HG02973 (cell line): ENCODE measurements at regions not wholly inside any gene's neighbourhood (a gene's known extent, or its start where the extent isn't known, plus 50 kb on each side); places are given as distances from the start of the nearest gene placed in this dataset.

Experiments
- ATAC-seq: cut with Tn5 transposase; IDR thresholded peaks from one replicate; pipeline ENCODE4 v1.9.1; 2021; ENCODE audit warnings: moderate library complexity; ENCODE audit not compliant: unreplicated experiment

GRCh38 chr3:159853506-159853864 lies 135.2 kb upstream of the IL12A start:
- no peak for ATAC-seq

GRCh38 chr3:159854500-159855124 lies 134.0 kb upstream of the IL12A start:
- no peak for ATAC-seq

GRCh38 chr3:159855599-159856346 lies 132.9 kb upstream of the IL12A start:
- no peak for ATAC-seq

DNA sequence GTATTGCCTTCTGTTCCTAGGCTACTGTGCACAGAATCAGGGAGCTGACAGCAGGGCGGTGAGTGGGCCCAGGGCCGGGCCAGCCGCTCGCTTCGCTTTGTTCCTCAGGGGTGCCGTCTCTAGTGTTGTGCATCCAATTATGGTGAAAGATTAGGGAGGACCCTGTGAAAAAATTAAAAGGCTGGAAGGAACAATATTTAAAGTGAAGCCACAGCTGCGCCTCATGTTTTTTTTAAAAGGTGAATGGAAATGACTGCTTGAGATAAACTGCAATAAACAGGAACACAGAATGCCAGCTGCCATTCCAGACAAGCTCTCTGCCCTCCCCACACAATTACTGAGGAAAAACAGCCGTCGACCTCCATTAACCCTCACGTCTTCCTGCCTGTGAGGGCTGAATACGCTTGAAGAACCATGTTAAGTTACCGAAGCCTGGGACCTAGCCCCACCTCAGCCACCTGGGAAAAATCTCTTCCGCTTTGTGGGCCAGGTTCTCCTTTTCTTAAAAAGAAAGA lies 132.0 kb upstream of the IL12A start:
- ATAC-seq = no peak

DNA sequence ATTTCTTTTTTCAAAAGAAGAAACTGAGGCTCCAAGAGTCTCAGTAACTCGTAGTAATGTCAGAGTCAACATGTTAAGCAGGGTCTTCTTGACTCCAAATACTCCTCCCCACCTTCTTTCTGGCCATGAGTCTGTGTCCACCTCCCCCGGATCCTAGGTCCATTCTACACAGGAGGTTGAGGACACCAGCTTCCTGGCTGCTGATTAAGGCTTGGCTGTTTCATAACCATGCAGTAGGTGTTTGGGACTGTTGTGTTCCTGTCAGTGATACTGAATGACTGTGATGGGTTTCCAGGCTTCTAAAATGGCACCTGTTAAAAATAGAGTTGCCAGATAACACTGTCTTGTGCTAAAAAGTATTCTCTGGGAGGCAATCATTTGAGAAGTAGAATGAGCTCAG lies 130.8 kb upstream of the IL12A start:
- ATAC-seq = no peak

- ATAC-seq = no peak
These were observed 130.0 kb upstream of the IL12A start for GRCh38 chr3:159858650-159859049.

- no peak for ATAC-seq
These were observed 129.2 kb upstream of the IL12A start for GRCh38 chr3:159859424-159859823.

- no peak for ATAC-seq
These were observed 128.8 kb upstream of the IL12A start for GRCh38 chr3:159859836-159860235.

- no peak for ATAC-seq
These were observed 128.1 kb upstream of the IL12A start for GRCh38 chr3:159860269-159861116.

DNA sequence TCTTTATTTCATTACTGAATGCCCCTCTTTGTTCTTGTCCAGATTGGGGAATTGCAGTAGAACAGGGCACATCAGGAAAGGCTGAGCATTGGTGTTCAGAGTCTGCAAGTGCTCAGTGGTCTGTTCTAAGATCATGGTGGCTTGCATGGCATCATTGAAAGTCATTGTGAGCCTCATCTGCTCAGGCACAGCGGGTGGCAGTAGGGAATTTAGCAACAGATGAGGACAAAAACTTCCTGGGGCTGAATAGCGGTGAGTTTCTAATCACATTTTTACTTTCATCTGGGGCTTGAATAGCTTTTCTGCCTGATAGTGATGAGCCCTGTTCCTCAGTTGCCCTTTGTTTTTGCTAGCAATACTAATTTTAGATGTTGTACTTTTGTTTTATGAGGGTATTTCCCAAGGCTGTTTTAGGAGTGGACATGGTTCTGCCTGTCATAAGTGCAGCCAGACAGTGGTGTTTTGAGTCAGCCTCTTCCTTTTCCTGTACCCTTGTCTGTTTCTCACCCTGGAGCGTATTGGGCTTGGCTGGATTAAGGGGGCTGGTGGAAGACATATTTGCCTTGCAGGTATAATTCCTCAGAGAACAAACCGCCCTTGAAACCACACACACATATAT lies 127.2 kb upstream of the IL12A start:
- peak; percentile 76 for ATAC-seq

DNA sequence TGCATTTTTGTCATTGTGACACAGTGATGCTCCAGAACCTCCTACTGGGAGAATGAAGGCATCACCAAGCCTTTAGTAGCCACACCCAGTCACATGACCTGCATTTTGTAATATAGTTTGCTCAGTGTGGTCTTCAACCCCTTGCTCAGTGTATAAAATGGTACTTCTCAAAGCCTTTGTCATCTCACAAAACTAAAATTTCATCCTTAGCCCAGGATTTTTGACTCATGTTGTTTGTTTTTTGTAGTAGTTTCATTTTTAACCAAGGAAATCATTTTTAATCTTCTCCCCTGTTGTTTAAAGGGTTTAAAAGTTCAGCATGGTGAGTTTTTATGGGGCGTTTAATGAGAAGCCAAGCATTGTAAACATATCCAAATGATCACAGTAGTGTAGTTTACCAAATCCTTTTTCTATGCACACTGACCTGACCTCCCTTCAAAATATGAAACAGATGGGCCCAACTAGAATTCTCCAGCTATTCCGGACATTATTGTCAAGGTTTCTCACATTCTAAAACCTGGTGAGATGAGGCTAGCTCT lies 123.5 kb upstream of the IL12A start:
- no peak for ATAC-seq

- ATAC-seq = no peak
These were observed 122.4 kb upstream of the IL12A start for GRCh38 chr3:159866201-159866746.

- ATAC-seq = no peak
These were observed 121.3 kb upstream of the IL12A start for GRCh38 chr3:159867372-159867771.

GRCh38 chr3:159870723-159871122 lies 117.9 kb upstream of the IL12A start:
- ATAC-seq = no peak

DNA sequence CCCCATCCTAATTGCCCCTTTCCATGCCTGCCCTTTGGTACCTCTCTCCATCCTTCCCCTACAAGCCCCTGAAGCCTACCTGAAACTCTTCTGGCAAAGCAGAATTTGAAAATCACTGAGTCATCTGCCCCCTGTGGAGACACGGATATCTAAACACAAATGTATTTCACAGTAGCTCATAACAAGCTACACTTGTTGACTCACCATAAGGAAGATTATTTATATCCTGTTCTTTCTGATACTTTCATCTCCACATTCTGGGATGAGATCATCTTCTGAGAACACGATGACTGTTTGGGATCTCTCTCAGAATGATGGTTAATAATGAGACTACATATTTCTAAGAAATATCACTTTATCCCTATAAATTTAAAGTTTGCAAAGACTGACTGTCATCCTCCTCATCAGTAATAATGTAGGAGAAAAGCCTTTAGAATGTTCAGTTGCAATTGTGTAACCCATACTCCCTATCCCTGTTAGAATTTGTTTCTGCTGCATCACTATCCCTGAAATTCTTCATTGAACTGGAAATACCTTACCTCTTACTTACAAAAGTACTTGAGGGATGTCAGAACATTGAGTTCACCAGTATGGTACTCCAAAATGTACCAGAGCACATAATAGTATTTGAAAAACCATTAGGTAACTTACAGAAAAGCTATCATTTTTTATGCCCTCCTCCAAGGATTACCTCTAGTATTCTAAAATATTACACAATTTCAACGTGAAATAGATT lies 116.1 kb upstream of the IL12A start:
- no peak for ATAC-seq

- ATAC-seq = no peak
These were observed 113.5 kb upstream of the IL12A start for GRCh38 chr3:159875116-159875515.

DNA sequence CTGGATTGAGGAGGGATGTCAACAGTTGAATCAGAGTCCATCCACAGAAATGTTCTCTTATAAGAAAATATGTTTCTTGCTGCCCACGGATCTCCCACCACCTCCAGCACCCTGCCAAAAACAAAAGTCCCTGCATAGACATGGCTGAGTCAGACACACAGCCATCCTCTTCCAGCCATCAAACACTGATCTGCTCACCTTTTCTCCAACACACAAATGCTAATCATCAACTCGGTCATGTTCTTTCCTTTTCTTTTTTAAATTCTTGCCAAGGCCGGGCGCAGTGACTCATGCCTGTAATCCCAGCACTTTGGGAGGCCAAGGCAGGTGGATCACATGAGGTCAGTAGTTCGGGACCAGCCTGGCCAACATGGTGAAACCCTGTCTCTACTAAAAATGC lies 110.7 kb upstream of the IL12A start:
- ATAC-seq = no peak

- no peak for ATAC-seq
These were observed 109.5 kb upstream of the IL12A start for GRCh38 chr3:159879146-159879545.

DNA sequence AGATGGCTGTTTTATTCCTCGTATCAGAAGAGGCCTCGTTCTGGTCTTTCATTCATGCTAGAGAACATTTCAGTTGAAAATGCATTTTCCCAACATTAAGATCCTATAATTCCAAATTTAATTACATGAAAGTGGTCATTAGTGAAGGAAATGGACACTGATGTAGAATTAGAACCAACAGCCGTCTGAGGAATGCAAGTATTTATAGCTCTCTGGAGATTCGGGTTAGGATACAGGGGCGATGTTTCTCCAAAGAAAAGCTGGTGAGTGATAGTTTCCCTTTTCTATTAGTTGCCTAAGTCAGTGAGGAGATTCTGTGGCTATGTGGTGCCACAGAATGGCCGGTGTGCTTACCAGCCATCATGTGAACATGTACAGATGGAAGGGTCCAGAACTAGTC lies 109.0 kb upstream of the IL12A start:
- ATAC-seq = no peak

- ATAC-seq = no peak
These were observed 107.4 kb upstream of the IL12A start for GRCh38 chr3:159881208-159881607.
